Activated naive CD4-positive, alpha-beta T cell treated with anti-CD3 and anti-CD28 coated beads, Interleukin-2, amount 10 ng/mL, durations not matched to agents 7 days and 5 days (primary cell): ENCODE measurements at regions not wholly inside any gene's neighbourhood (a gene's known extent, or its start where the extent isn't known, plus 50 kb on each side); places are given as distances from the start of the nearest gene placed in this dataset.

Experiments
- CTCF ChIA-PET: fragments of 350-600 bp; sonication (Branson Sonifier 250); formaldehyde crosslinking; loops from one replicate; lab custom pipeline; 2021; ENCODE audit warnings: antibody characterized with exemption; lab: Charles Lee
- DNase-seq: peaks from one replicate; pipeline ENCODE4 v3.0.0-alpha.2; 2020
- H3K27ac Mint-ChIP-seq: one replicate; pipeline ENCODE4 v1.8.0; 2021; ENCODE audit warnings: mild to moderate bottlenecking, moderate library complexity, mixed read lengths
- H3K27me3 Mint-ChIP-seq: one replicate; pipeline ENCODE4 v1.8.0; 2021; ENCODE audit warnings: mild to moderate bottlenecking, mixed read lengths
- H3K36me3 Mint-ChIP-seq: one replicate; pipeline ENCODE4 v1.8.0; 2021; ENCODE audit warnings: mixed read lengths
- H3K4me1 Mint-ChIP-seq: one replicate; pipeline ENCODE4 v1.8.0; 2021; ENCODE audit warnings: mixed read lengths
- H3K4me3 Mint-ChIP-seq: one replicate; pipeline ENCODE4 v1.8.0; 2021; ENCODE audit warnings: mild to moderate bottlenecking, moderate library complexity, mixed read lengths
- H3K9me3 Mint-ChIP-seq: one replicate; pipeline ENCODE4 v1.8.0; 2021; ENCODE audit warnings: mixed read lengths

- CTCF ChIA-PET: no interaction called here
- no peak for DNase-seq
- Mint-ChIP-seq H3K36me3 (no peaks in the 10 kb centered on the region), H3K9me3 (no peaks in the 10 kb centered on the region), H3K27ac (no peak overlapping the region), H3K27me3 (peaks cover 4% of the 10 kb centered on the region), H3K4me1 (no peaks in the 10 kb centered on the region), H3K4me3 (no peak overlapping the region)
Measured at GRCh38 chr6:133814797-133815196, 74.1 kb upstream of the TCF21 start.

GRCh38 chr6:133815313-133815712 lies 73.6 kb upstream of the TCF21 start:
- Mint-ChIP-seq H3K27me3 (peaks cover 4% of the 10 kb centered on the region), H3K36me3 (no peaks in the 10 kb centered on the region), H3K27ac (no peak overlapping the region), H3K4me3 (no peak overlapping the region), H3K9me3 (no peaks in the 10 kb centered on the region), H3K4me1 (no peaks in the 10 kb centered on the region)
- CTCF ChIA-PET: no interaction called here
- DNase-seq: no peak

- no peak for DNase-seq
- no peak overlapping the region for H3K27ac Mint-ChIP-seq
- H3K4me1 Mint-ChIP-seq: no peaks in the 10 kb centered on the region
- CTCF ChIA-PET: interaction anchor here (1.2 to 2.3 kb wide), 3 partner anchors 13 to 17 kb away, joined by 3 to 8 read pairs (median 4); no protein-coding TSS in a partner anchor
- H3K4me3 Mint-ChIP-seq: no peak overlapping the region
- peaks cover 4% of the 10 kb centered on the region for H3K27me3 Mint-ChIP-seq
- no peaks in the 10 kb centered on the region for H3K36me3 Mint-ChIP-seq
- H3K9me3 Mint-ChIP-seq: no peaks in the 10 kb centered on the region
Measured at GRCh38 chr6:133816171-133816570, 72.7 kb upstream of the TCF21 start.

- Mint-ChIP-seq H3K4me3 (no peak overlapping the region), H3K36me3 (no peaks in the 10 kb centered on the region), H3K27ac (no peak overlapping the region), H3K27me3 (peaks cover 4% of the 10 kb centered on the region), H3K4me1 (no peaks in the 10 kb centered on the region), H3K9me3 (no peaks in the 10 kb centered on the region)
- DNase-seq: peak; percentile 50
- CTCF ChIA-PET: interaction anchor here (0.6 to 2.3 kb wide), 4 partner anchors 12 to 284 kb away, joined by 3 to 8 read pairs (median 4); no protein-coding TSS in a partner anchor
Measured at GRCh38 chr6:133817460-133818047, 71.4 kb upstream of the TCF21 start.

- Mint-ChIP-seq H3K4me3 (no peak overlapping the region), H3K27ac (no peak overlapping the region), H3K9me3 (no peaks in the 10 kb centered on the region), H3K27me3 (peaks cover 4% of the 10 kb centered on the region), H3K4me1 (no peaks in the 10 kb centered on the region), H3K36me3 (no peaks in the 10 kb centered on the region)
- CTCF ChIA-PET: interaction anchor here (0.6 to 2.0 kb wide), 2 partner anchors 99 to 284 kb away, joined by 3 to 5 read pairs; no protein-coding TSS in a partner anchor
- DNase-seq: no peak
Measured at GRCh38 chr6:133818320-133818719, 70.6 kb upstream of the TCF21 start.

- H3K4me1 Mint-ChIP-seq: no peaks in the 10 kb centered on the region
Measured at GRCh38 chr6:133820208-133820607, 68.7 kb upstream of the TCF21 start.

GRCh38 chr6:133827766-133828165 lies 61.1 kb upstream of the TCF21 start:
- no peaks in the 10 kb centered on the region for H3K36me3 Mint-ChIP-seq
- H3K4me1 Mint-ChIP-seq: no peaks in the 10 kb centered on the region
- no peak overlapping the region for H3K4me3 Mint-ChIP-seq
- H3K9me3 Mint-ChIP-seq: no peaks in the 10 kb centered on the region
- no peak overlapping the region for H3K27ac Mint-ChIP-seq
- peaks cover 3% of the 10 kb centered on the region for H3K27me3 Mint-ChIP-seq
- CTCF ChIA-PET: no interaction called here
- DNase-seq: no peak

More at GRCh38 chr6:133820208-133820607, 68.7 kb upstream of the TCF21 start:
- Mint-ChIP-seq H3K27ac (no peak overlapping the region), H3K27me3 (peaks cover 4% of the 10 kb centered on the region), H3K36me3 (no peaks in the 10 kb centered on the region), H3K4me3 (no peak overlapping the region), H3K9me3 (no peaks in the 10 kb centered on the region)
- DNase-seq: no peak
- CTCF ChIA-PET: no interaction called here

- peaks cover 12% of the 10 kb centered on the region for H3K27me3 Mint-ChIP-seq
- CTCF ChIA-PET: interaction anchor here (0.6 to 1.8 kb wide), 3 partner anchors 83 to 276 kb away, joined by 3 to 6 read pairs (median 3); no protein-coding TSS in a partner anchor
- no peak overlapping the region for H3K4me3 Mint-ChIP-seq
- DNase-seq: no peak
- H3K36me3 Mint-ChIP-seq: no peaks in the 10 kb centered on the region
- H3K9me3 Mint-ChIP-seq: no peaks in the 10 kb centered on the region
- no peak overlapping the region for H3K27ac Mint-ChIP-seq
- peaks cover 5% of the 10 kb centered on the region for H3K4me1 Mint-ChIP-seq
Measured at GRCh38 chr6:133833949-133834359, 55.0 kb upstream of the TCF21 start.

GRCh38 chr6:133834472-133835170 lies 54.3 kb upstream of the TCF21 start:
- Mint-ChIP-seq H3K4me1 (peaks cover 5% of the 10 kb centered on the region), H3K9me3 (no peaks in the 10 kb centered on the region), H3K27ac (no peak overlapping the region), H3K27me3 (peaks cover 14% of the 10 kb centered on the region), H3K36me3 (no peaks in the 10 kb centered on the region), H3K4me3 (no peak overlapping the region)
- CTCF ChIA-PET: interaction anchor here (0.6 to 1.8 kb wide), 5 partner anchors 50 to 275 kb away, joined by 3 to 6 read pairs (median 3); no protein-coding TSS in a partner anchor
- no peak for DNase-seq

GRCh38 chr6:133835901-133836300 lies 53.0 kb upstream of the TCF21 start:
- DNase-seq: no peak

GRCh38 chr6:133837801-133838349 lies 51.0 kb upstream of the TCF21 start:
- Mint-ChIP-seq H3K36me3 (no peaks in the 10 kb centered on the region), H3K27me3 (peaks cover 12% of the 10 kb centered on the region), H3K4me3 (peak overlapping the region; percentile 61), H3K4me1 (peaks cover 5% of the 10 kb centered on the region), H3K9me3 (no peaks in the 10 kb centered on the region), H3K27ac (no peak overlapping the region)
- DNase-seq: peak; percentile 73
- CTCF ChIA-PET: interaction anchor here (0.6 to 4.2 kb wide), 12 partner anchors 11 to 408 kb away, joined by 3 to 27 read pairs (median 4); no protein-coding TSS in a partner anchor

More at GRCh38 chr6:133835901-133836300, 53.0 kb upstream of the TCF21 start:
- H3K9me3 Mint-ChIP-seq: no peaks in the 10 kb centered on the region
- CTCF ChIA-PET: interaction anchor here (0.8 to 4.2 kb wide), 3 partner anchors 80 to 87 kb away, joined by 4 to 16 read pairs (median 5); no protein-coding TSS in a partner anchor
- no peak overlapping the region for H3K4me3 Mint-ChIP-seq
- H3K27me3 Mint-ChIP-seq: peaks cover 12% of the 10 kb centered on the region
- H3K4me1 Mint-ChIP-seq: peaks cover 5% of the 10 kb centered on the region
- no peaks in the 10 kb centered on the region for H3K36me3 Mint-ChIP-seq
- H3K27ac Mint-ChIP-seq: no peak overlapping the region
